Muscle of leg (tissue), 3 donors: ENCODE measurements at regions not wholly inside any gene's neighbourhood (a gene's known extent, or its start where the extent isn't known, plus 50 kb on each side); places are given as distances from the start of the nearest gene placed in this dataset.

ENCODE experiments used
- DNase-seq: peaks from one replicate; pipeline ENCODE4 v3.0.0; 2013
- H3K27ac ChIP-seq: one replicate; pipeline ENCODE4 v1.5.1; 2013; ENCODE audit warnings: mild to moderate bottlenecking, low read length, control low read depth
- H3K27me3 ChIP-seq: one replicate; pipeline ENCODE4 v1.6.1; 2013; ENCODE audit warnings: low read length; ENCODE audit not compliant: control insufficient read depth, insufficient read depth
- H3K36me3 ChIP-seq: one replicate; pipeline ENCODE4 v1.6.1; 2013; ENCODE audit warnings: low read length; ENCODE audit not compliant: control insufficient read depth, insufficient read depth
- H3K4me1 ChIP-seq: one replicate; pipeline ENCODE4 v1.6.1; 2013; ENCODE audit warnings: low read length; ENCODE audit not compliant: control insufficient read depth, insufficient read depth
- H3K4me3 ChIP-seq: one replicate; pipeline ENCODE4 v1.5.1; 2013; ENCODE audit warnings: low read length, control low read depth
- H3K9me3 ChIP-seq: replicated peaks from 2 replicates; pipeline ENCODE4 v1.6.1; 2013; ENCODE audit warnings: low read depth, low read length; ENCODE audit not compliant: control insufficient read depth
- WGBS: methylation state at CpG from one replicate; pipeline ENCODE4 v1.1.5; 2013; ENCODE audit warnings: missing lambda C conversion rate; ENCODE audit not compliant: insufficient coverage; 5-methylcytosine and 5-hydroxymethylcytosine counted together

DNA sequence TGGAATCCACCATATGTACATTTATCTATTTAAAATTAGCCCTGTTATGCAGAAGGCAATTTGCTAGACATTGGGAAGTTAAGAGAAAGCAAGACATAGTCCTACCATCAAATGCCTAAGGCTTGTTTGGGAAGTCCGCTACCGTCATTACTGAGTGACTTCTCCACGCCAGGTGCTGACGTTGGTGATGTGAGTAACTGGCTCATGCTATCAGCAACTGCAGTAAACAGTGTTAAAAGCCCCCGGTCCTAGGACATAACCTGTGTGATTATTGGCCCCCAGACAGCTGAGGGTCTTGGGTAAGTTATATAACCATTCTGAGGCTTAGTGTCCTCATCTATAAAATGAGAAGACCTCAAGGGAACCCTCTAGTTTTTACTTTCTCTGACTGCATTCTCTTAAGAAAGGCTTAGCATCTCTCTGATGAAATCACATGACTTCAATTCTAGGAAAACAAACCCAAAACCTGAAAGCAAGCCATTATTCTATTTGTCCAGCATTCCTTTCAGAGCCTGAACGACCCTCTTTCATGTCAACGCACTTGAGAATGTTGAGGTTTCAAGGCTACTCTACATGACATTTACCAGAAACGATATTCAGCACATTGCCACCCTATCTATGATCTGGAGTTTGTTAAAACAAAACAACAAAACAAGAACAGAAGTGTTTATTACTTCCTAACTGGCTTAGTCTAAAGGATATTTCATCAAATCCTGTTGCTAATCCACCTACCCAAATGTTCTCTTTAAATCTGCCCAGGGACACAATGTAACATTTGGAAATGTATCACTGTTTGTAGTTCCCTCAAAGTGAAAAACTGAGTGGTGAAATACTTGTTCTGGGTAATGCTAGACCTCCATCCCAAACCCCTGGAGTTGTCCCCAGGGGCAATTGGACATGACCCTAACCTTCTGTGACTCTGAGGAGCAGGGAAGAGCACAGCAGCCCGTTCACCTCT, 133.8 kb downstream of the BTBD3 start:
- Histone ChIP-seq H3K27me3 (no peaks in the 10 kb centered on the region), H3K4me3 (no peak overlapping the region), H3K27ac (no peak overlapping the region), H3K36me3 (no peaks in the 10 kb centered on the region), H3K4me1 (no peaks in the 10 kb centered on the region), H3K9me3 (no peaks in the 10 kb centered on the region)
- no peak for DNase-seq
- 71% methylated on average over 6 of the region's 9 CpGs for WGBS

DNA sequence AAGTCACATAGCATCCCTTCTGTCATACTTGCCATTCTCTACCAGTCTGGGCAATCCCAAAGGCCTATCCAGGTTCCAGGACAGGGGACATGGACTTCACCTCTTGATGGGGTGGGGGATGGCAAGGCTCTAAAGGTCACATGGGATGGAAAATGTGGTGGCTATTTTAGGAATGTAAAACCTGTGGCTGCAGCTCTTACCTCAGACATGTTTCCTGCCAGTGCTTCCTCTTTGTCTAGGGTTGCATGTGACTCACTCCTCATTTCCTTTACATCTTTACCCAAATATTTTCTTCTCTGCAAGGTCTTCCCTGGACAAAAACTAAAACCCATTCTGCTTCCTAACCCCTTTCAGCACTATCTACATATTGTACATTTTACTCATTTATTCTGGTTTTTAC, 135.7 kb downstream of the BTBD3 start:
- H3K36me3 ChIP-seq = no peaks in the 10 kb centered on the region
- DNase-seq = peak; percentile 57
- H3K27me3 ChIP-seq = no peaks in the 10 kb centered on the region
- peaks cover 2% of the 10 kb centered on the region for H3K4me1 ChIP-seq
- H3K9me3 ChIP-seq = no peaks in the 10 kb centered on the region
- H3K4me3 ChIP-seq = no peak overlapping the region
- no peak overlapping the region for H3K27ac ChIP-seq

DNA sequence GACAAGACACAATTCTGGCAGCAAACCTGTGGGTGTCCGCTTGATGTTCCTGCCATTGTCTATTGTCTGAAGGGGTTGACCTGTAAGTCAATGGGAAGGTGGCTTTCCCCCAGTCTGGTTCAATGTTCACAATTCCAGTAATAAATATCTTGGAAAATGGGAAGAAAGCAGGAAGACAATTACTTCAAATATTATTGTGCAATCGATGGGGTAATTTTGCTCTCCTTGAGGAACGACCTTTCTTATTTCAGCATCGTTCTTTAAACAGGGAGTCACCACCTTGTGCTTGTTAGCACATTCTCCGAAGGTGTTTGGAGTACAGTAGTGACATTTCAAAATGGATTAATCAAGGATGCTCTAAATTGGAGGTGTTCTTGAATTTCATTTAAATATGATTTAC, 136.9 kb downstream of the BTBD3 start:
- H3K27me3 ChIP-seq = no peaks in the 10 kb centered on the region
- H3K4me1 ChIP-seq = peaks cover 2% of the 10 kb centered on the region
- H3K36me3 ChIP-seq = no peaks in the 10 kb centered on the region
- no peak for DNase-seq
- no peak overlapping the region for H3K27ac ChIP-seq
- no peak overlapping the region for H3K4me3 ChIP-seq
- H3K9me3 ChIP-seq = no peaks in the 10 kb centered on the region
- 90% methylated on average over 2 of the region's 5 CpGs for WGBS

DNA sequence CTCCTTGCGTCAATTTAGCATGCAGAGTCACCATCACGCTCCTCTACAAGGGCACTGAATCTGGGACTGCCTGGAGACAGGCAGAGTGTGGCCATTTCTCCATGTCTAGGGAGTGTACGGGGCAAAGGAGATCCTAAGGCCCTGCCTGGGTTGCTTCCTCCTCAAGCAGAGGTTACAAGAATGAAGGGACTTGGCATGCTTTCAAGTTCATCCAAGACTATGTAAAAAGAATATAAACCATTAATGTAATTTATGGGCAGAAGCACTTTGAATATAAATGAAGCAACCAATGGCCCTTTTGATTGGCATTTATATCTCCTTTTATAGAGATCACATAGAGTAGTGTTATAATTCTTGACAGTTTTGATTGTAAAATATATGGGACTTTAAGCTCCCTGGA, 137.5 kb downstream of the BTBD3 start:
- DNase-seq = no peak
- H3K9me3 ChIP-seq = no peaks in the 10 kb centered on the region
- no peak overlapping the region for H3K4me3 ChIP-seq
- no peaks in the 10 kb centered on the region for H3K27me3 ChIP-seq
- H3K36me3 ChIP-seq = no peaks in the 10 kb centered on the region
- no peak overlapping the region for H3K27ac ChIP-seq
- 100% methylated on average over 2 of the region's 3 CpGs for WGBS
- peaks cover 2% of the 10 kb centered on the region for H3K4me1 ChIP-seq

DNA sequence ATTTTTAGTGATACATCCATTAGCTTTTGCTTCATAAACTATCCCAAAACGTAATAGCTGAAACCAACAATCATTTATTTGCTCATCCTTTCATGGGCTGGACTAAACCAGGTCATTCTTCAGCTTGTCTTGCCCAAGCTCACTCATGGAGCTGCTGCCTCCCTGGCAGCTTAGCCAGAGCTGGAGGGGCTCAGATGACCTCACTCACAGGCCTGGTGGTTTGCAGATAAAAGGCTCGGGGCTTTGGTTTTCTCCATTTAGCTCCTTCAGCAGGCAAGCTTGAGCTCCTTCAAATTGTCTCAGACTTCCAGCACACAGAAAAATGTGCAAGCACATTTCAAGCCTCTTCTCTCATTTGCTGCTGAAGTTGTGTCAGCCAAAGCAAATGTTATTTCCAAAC, 139.1 kb downstream of the BTBD3 start:
- H3K4me1 ChIP-seq = peaks cover 2% of the 10 kb centered on the region
- no peaks in the 10 kb centered on the region for H3K9me3 ChIP-seq
- no peaks in the 10 kb centered on the region for H3K36me3 ChIP-seq
- no peaks in the 10 kb centered on the region for H3K27me3 ChIP-seq
- no peak overlapping the region for H3K27ac ChIP-seq
- no peak overlapping the region for H3K4me3 ChIP-seq
- WGBS = 56% methylated on average over 2 of the region's 2 CpGs
- no peak for DNase-seq

DNA sequence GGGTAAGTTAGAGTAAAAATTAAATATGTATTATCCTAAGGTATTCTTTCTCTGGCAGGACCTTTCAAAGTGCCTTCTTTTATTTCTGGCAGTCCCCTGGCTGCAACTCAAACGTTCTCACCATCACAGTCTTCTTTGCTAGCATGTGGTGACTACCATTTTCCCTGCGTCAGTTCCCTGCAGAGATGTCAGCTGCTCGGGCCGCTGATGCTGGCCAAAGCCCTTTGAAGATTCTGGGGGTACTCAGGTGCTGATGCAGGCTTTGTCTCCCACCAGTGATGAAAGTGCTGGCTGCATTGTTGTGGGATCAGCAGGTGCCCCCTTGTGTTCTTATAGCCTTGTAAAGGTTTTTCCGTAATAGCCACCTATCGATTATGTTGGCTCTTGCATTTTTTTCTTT, 140.1 kb downstream of the BTBD3 start:
- Histone ChIP-seq H3K4me1 (peaks cover 2% of the 10 kb centered on the region), H3K27me3 (no peaks in the 10 kb centered on the region), H3K36me3 (no peaks in the 10 kb centered on the region), H3K9me3 (no peaks in the 10 kb centered on the region), H3K27ac (no peak overlapping the region), H3K4me3 (no peak overlapping the region)
- DNase-seq = no peak
- 71% methylated on average over 5 of the region's 6 CpGs for WGBS

DNA sequence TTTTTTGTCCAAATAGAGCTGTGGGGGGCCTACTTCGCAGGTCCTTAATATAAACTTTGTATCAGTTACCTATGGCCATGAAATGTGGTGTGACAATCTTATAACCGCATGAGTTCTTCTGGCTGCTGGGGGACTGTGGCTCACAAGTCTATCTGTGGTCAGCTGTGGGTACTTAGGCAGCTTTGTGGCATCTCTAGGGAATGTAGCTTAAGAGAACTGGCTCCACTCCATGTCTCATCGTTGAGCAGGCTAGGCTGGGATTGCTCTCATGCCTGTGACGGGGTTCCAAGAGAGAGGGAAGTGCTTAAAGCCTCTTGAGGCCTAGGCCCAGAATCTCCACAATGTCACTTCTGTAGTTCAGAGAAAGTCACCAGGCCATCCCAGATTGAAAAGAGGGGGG, 140.5 kb downstream of the BTBD3 start:
- Histone ChIP-seq H3K36me3 (no peaks in the 10 kb centered on the region), H3K27me3 (no peaks in the 10 kb centered on the region), H3K4me1 (peaks cover 2% of the 10 kb centered on the region), H3K9me3 (no peaks in the 10 kb centered on the region), H3K27ac (no peak overlapping the region), H3K4me3 (no peak overlapping the region)
- DNase-seq = peak; percentile 17
- 46% methylated on average over 4 of the region's 4 CpGs for WGBS

DNA sequence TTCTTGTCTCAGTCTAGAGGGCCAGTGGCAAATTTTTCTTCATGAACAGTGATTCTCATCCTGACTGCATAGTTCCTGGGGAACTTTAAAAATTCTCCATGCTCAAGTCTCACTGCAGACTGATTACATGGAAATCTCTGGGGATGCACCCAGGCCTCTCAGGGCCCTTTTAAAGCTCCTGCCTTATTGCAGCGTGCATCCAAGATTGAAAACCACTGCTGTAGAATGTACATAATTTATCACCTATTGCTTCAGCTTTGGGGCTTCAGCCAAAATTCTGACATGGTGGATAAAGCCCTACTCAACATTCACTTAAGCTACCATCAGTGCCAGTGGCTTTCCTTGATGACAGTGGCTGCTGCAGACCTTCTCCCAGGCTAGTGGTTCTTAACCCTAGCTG, 143.8 kb downstream of the BTBD3 start:
- no peak overlapping the region for H3K27ac ChIP-seq
- peaks cover 2% of the 10 kb centered on the region for H3K4me1 ChIP-seq
- H3K9me3 ChIP-seq = peaks cover 7% of the 10 kb centered on the region
- DNase-seq = no peak
- H3K4me3 ChIP-seq = no peak overlapping the region
- no peaks in the 10 kb centered on the region for H3K36me3 ChIP-seq
- peaks cover 2% of the 10 kb centered on the region for H3K27me3 ChIP-seq
- WGBS = 67% methylated on average over 1 of the region's 1 CpG

DNA sequence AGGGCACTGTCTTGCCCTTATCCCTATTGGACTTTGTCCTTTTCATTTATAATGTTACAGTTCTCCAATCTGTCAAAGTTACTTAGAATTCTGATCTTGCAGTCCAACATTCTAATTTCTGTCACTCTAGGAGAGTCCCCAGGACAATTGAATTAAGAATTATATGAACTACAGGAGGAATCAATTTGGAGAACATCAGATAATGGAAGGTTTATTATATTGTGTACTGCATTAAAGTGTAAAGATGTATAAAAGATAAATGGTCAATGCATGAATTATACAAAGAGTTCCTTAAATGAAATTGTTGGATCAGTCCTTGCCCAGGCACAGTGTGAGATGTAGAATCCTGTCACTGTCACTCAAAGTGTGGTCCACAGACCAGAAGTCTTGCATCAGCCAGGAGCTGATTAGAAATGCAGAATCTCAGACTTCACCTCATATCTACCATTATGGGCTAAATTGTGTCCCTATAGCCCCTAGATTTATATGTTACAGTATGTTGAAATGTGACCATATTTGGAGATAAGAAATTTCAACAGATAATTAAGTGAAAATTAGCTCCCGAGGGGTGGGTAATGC, 145.5 kb downstream of the BTBD3 start:
- Histone ChIP-seq H3K9me3 (peaks cover 7% of the 10 kb centered on the region), H3K27ac (no peak overlapping the region), H3K4me3 (no peak overlapping the region), H3K36me3 (no peaks in the 10 kb centered on the region), H3K4me1 (peaks cover 1% of the 10 kb centered on the region), H3K27me3 (peaks cover 2% of the 10 kb centered on the region)
- no peak for DNase-seq
- no CpG with 5 or more reads among the region's 1 CpG for WGBS

DNA sequence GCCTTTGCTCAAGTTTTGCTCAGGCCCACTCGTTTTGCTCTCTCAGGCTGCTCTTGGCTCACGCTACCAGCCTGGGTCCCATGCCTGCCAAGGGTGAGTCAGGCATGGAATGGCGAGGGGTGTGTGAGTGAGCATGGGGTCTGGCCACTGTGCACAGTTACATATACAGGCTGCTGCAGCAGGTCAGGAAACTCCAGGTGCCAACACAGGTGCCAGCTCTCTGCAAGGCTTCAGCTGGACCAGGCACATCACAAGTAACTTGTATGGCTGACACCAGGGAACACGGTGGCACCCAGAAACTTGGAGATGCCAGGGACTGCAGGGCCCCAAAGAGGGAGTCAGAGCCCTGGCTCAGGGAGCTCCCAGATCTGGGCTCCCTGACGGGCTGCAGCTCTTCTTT, 146.8 kb downstream of the BTBD3 start:
- DNase-seq = no peak

More for the DNA sequence above, 146.8 kb downstream of the BTBD3 start:
- H3K27me3 ChIP-seq = peaks cover 2% of the 10 kb centered on the region
- H3K4me1 ChIP-seq = no peaks in the 10 kb centered on the region
- H3K27ac ChIP-seq = no peak overlapping the region
- 83% methylated on average over 3 of the region's 5 CpGs for WGBS
- H3K36me3 ChIP-seq = no peaks in the 10 kb centered on the region
- H3K9me3 ChIP-seq = peaks cover 7% of the 10 kb centered on the region
- H3K4me3 ChIP-seq = no peak overlapping the region
